Ishikawa (cell line): ENCODE measurements at regions not wholly inside any gene's neighbourhood (a gene's known extent, or its start where the extent isn't known, plus 50 kb on each side); places are given as distances from the start of the nearest gene placed in this dataset.

Experiments used
- CEBPB ChIP-seq: IDR thresholded peaks from 2 replicates; pipeline ENCODE4 v1.6.1; 2012
- CREB1 ChIP-seq: IDR thresholded peaks from 2 replicates; pipeline ENCODE4 v1.6.1; 2012; ENCODE audit warnings: low read depth
- EGR1 ChIP-seq: IDR thresholded peaks from 2 replicates; pipeline ENCODE4 v1.6.1; 2012
- EP300 ChIP-seq: IDR thresholded peaks from 2 replicates; pipeline ENCODE4 v1.6.1; 2012; ENCODE audit warnings: borderline replicate concordance
- FOXM1 ChIP-seq: IDR thresholded peaks from 2 replicates; pipeline ENCODE4 v1.6.1; 2012; ENCODE audit warnings: low read depth, borderline replicate concordance
- NFIC ChIP-seq: IDR thresholded peaks from 2 replicates; pipeline ENCODE4 v1.6.1; 2012
- RAD21 ChIP-seq: IDR thresholded peaks from 2 replicates; pipeline ENCODE4 v1.6.1; 2012; ENCODE audit warnings: low read depth
- TAF1 ChIP-seq: IDR thresholded peaks from 2 replicates; pipeline ENCODE4 v1.6.1; 2012; ENCODE audit warnings: low read depth, mild to moderate bottlenecking
- TCF12 ChIP-seq: IDR thresholded peaks from 2 replicates; pipeline ENCODE4 v1.6.1; 2012; ENCODE audit warnings: low read depth
- TEAD4 ChIP-seq: IDR thresholded peaks from 2 replicates; pipeline ENCODE4 v1.6.1; 2012
- USF1 ChIP-seq: IDR thresholded peaks from 2 replicates; pipeline ENCODE4 v1.6.1; 2012
- YY1 ChIP-seq: IDR thresholded peaks from 2 replicates; pipeline ENCODE4 v1.6.1; 2012; ENCODE audit warnings: low read depth
- ZBTB7A ChIP-seq: IDR thresholded peaks from 2 replicates; pipeline ENCODE4 v1.6.1; 2012; ENCODE audit warnings: low read depth
- TF ChIP-seq, protein P1 (sequence below): IDR thresholded peaks from 2 replicates; pipeline ENCODE4 v1.6.1; 2012; ENCODE audit warnings: low read depth, mild to moderate bottlenecking
- TF ChIP-seq, protein P2 (sequence below): IDR thresholded peaks from 2 replicates; pipeline ENCODE4 v1.6.1; 2012

- TF ChIP-seq CEBPB (no peak), EP300 (no peak), RAD21 (no peak), TAF1 (no peak), EGR1 (no peak), CREB1 (no peak), TCF12 (no peak), USF1 (no peak), TEAD4 (no peak), ZBTB7A (no peak), YY1 (no peak), NFIC (no peak), FOXM1 (no peak)
- TF ChIP-seq, protein P1, sequence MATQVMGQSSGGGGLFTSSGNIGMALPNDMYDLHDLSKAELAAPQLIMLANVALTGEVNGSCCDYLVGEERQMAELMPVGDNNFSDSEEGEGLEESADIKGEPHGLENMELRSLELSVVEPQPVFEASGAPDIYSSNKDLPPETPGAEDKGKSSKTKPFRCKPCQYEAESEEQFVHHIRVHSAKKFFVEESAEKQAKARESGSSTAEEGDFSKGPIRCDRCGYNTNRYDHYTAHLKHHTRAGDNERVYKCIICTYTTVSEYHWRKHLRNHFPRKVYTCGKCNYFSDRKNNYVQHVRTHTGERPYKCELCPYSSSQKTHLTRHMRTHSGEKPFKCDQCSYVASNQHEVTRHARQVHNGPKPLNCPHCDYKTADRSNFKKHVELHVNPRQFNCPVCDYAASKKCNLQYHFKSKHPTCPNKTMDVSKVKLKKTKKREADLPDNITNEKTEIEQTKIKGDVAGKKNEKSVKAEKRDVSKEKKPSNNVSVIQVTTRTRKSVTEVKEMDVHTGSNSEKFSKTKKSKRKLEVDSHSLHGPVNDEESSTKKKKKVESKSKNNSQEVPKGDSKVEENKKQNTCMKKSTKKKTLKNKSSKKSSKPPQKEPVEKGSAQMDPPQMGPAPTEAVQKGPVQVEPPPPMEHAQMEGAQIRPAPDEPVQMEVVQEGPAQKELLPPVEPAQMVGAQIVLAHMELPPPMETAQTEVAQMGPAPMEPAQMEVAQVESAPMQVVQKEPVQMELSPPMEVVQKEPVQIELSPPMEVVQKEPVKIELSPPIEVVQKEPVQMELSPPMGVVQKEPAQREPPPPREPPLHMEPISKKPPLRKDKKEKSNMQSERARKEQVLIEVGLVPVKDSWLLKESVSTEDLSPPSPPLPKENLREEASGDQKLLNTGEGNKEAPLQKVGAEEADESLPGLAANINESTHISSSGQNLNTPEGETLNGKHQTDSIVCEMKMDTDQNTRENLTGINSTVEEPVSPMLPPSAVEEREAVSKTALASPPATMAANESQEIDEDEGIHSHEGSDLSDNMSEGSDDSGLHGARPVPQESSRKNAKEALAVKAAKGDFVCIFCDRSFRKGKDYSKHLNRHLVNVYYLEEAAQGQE = no peak
- TF ChIP-seq, protein P2, sequence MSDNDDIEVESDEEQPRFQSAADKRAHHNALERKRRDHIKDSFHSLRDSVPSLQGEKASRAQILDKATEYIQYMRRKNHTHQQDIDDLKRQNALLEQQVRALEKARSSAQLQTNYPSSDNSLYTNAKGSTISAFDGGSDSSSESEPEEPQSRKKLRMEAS = no peak
Observed at GRCh38 chr3:188037965-188038581, 115.9 kb upstream of the LPP start.

DNA sequence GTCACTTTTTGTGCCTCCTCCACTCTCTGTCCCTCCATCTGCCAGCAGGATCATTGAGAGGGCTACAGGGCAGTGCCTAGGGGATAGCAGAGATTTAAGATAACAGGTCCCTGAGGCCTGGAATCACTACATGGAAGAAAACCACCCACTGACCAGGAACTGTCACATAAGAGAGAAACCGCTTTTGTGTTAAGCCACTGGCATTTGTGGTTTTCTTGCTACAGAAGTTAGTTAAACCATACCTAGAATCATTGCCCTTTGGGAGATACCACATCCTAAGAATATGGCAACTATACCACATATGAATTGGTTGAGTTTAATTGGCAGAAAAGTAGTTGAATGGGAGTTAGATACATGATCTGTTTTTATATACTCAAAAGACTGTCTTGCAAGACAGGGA lies 112.8 kb upstream of the LPP start:
- TF ChIP-seq EGR1 (no peak), CEBPB (no peak), FOXM1 (no peak), RAD21 (no peak), CREB1 (no peak), TAF1 (no peak), TEAD4 (no peak), YY1 (no peak), TCF12 (no peak), EP300 (no peak), USF1 (no peak), NFIC (no peak), ZBTB7A (no peak)
- TF ChIP-seq, protein P1 = no peak
- TF ChIP-seq, protein P2 = no peak

- no peak for TF ChIP-seq TAF1
- no peak for TF ChIP-seq EP300
- no peak for TF ChIP-seq EGR1
- TF ChIP-seq YY1 = no peak
- TF ChIP-seq, protein P1 = no peak
- no peak for TF ChIP-seq FOXM1
- TF ChIP-seq TCF12 = no peak
- TF ChIP-seq, protein P2 = no peak
- no peak for TF ChIP-seq USF1
- TF ChIP-seq NFIC = no peak
- no peak for TF ChIP-seq ZBTB7A
- TF ChIP-seq RAD21 = no peak
- no peak for TF ChIP-seq TEAD4
- no peak for TF ChIP-seq CEBPB
Observed at GRCh38 chr3:188041895-188042294, 112.1 kb upstream of the LPP start.

- TF ChIP-seq YY1 (no peak), USF1 (no peak), RAD21 (no peak), EGR1 (no peak), FOXM1 (no peak), EP300 (no peak), ZBTB7A (no peak), CEBPB (no peak), TEAD4 (no peak), TAF1 (no peak), NFIC (no peak), CREB1 (no peak), TCF12 (no peak)
- TF ChIP-seq, protein P1 = no peak
- TF ChIP-seq, protein P2 = no peak
Observed at GRCh38 chr3:188042466-188042865, 111.5 kb upstream of the LPP start.
